ENCODE measurements at regions not wholly inside any gene's neighbourhood (a gene's known extent, or its start where the extent isn't known, plus 50 kb on each side); places are given as distances from the start of the nearest gene placed in this dataset.

GRCh38 chr16:86997058-86997457 lies 320.1 kb downstream of the C16orf95 start:
- TF ChIP-seq CTCF (IDR thresholded peaks at IDR 0.05) (no peak), POLR2A (IDR thresholded peaks at IDR 0.05; ENCODE audit: low read length) (no peak), KDM5A (IDR thresholded peaks at IDR 0.05) (no peak), KDM1A (IDR thresholded peaks at IDR 0.05; ENCODE audit: low read depth) (no peak), ZFP36 (IDR thresholded peaks at IDR 0.05; ENCODE audit: borderline replicate concordance, partially characterized antibody) (no peak), RFX5 (IDR thresholded peaks at IDR 0.05) (no peak), ESRRA (IDR thresholded peaks at IDR 0.05; ENCODE audit: borderline replicate concordance, low read length) (no peak), PHF8 (IDR thresholded peaks at IDR 0.05; ENCODE audit: borderline replicate concordance, low read depth) (no peak), MAX (IDR thresholded peaks at IDR 0.05) (no peak)

Data from A549 (cell line).